HG03060 (cell line): ENCODE measurements at regions not wholly inside any gene's neighbourhood (a gene's known extent, or its start where the extent isn't known, plus 50 kb on each side); places are given as distances from the start of the nearest gene placed in this dataset.

Source experiments
- ATAC-seq: cut with Tn5 transposase; IDR thresholded peaks from one replicate; pipeline ENCODE4 v1.9.1; 2021; ENCODE audit warnings: low read depth, moderate number of reproducible peaks; ENCODE audit not compliant: unreplicated experiment

DNA sequence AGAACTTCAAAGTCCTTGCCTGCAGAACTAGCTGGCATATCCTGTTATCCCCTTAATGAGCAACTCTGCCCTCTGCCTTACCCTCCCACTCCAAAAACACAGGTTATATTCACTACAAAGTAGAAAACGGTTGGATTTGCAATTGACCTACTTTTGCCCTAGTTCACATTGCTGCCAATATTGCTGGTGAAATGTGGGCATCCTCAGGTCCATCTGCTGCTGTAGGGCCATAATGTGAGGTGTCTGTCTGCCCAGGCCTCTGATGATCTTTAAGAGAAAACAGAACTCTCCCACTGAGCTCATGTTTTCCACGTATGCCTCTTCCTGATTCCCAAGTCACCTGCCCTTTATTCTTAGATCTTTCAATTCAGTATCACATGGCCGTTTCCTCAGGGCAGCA lies 294.0 kb upstream of the CDH20 start:
- ATAC-seq = no peak

DNA sequence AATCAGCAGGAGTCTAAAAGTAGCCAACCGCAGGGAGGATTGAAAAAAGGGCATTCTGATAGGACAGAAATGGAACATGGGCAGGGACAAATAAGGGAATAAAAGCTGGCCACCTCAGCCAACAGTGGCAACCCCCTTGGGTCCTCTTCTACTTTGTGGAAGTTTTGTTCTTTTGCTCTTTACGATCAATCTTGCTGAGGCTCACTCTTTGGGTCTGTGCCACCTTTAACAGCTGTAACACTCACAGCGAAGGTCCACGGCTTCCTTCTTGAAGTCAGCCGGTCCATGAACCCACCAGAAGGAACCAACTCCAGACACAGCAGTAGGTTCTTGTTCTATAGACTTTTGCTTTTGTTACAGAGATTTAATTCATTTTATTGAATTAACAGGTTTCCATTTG lies 285.4 kb upstream of the CDH20 start:
- no peak for ATAC-seq

DNA sequence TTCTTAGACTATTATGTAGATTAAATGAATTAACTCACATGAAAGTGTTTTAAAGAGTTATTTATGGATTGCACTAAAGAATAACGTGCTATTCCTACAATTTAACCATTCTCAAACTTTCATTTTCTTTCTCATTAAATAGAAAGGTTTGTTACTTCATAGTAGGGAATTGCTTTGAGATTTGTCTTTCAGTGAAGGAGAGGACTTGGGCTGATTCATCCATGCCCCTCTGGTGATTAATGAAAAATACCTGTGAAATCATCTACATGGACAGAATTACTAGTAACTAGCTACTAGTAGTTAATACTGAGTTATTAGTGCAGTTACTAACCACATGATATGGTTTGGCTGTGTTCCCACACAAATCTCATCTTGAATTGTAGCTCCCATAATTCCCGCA lies 275.8 kb upstream of the CDH20 start:
- ATAC-seq = no peak

DNA sequence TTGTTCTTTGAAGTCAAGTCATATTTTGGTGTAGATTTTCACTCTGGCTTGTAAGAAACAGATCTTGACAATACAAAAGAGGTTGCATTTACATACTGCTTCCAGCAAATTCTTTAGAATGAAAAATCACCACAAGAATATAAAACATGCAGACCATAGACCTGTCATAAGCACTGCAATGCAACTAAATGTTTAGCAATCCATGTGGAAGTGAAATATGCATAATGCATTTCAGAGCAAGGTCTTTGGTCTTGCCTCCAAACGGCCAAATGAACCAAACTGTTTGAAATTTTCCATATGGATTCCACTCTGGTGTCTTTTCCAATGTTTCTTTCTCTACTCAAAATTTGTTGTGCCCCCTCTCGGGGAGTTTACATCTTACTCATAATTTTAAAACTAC lies 271.0 kb upstream of the CDH20 start:
- ATAC-seq = no peak

DNA sequence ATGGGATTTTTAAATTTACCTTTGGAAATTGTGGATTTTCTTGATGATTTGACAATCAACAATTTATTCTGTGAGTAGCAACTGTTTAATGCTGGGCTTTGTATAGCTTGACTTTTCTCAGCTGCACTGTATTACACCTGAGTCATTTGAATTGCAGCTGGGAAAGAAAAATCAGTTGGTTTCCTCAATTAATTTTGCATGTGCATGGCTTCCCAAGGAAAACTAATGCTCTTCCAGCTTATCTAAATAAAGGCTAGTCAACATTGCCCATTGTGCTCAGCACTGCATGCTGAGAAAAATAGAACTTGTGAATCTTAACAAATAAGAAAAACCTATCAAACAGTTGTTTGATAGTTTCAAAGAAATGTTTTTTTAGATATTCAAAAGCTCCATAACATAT lies 268.3 kb upstream of the CDH20 start:
- ATAC-seq = no peak

DNA sequence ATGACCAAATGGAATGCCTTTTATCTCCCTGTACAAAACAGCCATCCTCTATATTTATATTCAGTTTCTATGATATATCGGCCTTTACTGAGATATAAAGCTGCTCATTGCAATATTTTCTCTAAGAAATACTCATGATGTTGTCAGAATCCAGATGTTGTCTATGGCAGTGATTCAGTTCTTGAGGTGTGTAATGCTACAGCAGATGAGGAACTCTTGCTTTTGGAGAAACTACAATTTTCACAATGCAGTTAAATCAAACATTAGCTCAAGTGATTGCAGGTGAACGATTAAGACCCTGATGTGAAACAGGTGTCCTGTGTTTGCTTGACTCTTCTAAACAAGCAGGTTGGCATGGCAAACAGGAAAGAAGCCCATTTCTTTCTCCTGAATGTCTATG lies 256.2 kb upstream of the CDH20 start:
- no peak for ATAC-seq

DNA sequence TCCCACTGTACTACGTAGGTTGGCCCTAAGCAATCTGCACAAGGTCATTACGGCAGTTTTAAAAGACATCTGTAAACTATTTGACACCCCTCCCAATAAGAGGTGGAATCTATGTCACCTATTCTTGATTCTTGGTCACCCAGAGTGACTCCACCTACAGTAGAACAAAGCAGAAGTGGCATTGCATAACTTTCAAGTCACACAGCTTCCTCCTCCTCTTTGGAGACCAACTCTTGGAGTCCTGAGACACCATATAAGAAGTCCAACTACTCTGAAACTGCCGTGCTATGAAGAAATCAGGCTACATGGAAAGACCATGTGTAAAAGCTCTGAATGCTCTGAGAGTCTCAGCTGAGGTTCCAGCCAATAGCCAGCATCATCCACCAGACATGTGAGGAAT lies 253.5 kb upstream of the CDH20 start:
- no peak for ATAC-seq

DNA sequence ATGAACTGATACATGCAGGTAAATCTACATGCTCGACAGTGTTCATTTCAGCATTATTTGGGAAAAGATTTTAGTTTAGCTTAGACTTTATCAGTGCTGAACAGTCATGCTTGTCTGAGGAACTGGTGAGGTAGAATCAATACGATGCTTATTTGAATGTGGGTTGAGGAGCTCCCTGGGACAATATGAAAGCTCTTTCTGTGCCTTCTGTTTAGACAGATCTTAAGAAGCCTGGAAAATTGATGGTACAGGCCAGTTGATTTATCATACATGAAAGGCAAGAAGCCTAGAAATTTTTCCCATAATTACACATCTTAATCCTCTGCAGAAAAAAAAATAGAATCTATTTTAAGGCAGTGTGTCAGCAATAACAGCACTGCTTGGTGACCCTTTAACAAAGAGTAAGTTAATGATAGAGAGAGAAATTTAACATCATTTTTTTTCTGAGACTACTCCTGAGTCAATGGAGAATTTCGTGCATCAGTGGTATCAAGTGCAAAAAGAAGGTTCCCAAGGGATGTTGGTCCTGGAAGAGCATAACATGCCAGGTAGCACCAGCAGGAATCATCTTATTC lies 252.2 kb upstream of the CDH20 start:
- no peak for ATAC-seq

DNA sequence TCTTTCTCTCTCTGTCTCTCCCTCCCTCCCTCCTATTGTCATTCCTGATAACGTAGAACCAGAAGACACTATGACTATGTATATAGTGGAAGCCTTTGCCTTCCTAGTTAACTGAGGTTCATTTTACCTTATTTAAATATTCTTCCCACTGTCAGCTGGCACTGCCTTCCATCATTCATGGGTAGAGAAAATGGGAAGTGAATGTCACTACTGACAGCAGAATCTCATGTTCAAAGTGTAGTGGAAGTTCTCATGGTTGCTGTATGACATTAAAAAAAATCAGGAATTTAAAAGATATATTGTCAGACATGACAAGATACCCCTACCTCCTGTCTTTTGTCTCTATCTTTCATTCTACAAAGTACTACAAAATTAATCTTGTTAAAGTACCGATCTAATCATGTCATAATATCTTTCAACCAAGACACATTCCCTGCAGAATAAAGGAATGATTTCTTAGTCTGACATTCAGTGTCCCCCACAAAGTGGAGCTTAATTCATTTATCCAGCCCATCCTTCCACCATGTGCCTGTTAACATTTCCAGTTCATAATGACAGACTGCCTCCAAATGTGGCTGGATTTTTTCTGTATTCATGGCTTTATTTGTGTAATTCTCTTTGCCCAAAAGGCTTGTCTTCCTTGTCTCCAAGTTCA lies 250.1 kb upstream of the CDH20 start:
- no peak for ATAC-seq

DNA sequence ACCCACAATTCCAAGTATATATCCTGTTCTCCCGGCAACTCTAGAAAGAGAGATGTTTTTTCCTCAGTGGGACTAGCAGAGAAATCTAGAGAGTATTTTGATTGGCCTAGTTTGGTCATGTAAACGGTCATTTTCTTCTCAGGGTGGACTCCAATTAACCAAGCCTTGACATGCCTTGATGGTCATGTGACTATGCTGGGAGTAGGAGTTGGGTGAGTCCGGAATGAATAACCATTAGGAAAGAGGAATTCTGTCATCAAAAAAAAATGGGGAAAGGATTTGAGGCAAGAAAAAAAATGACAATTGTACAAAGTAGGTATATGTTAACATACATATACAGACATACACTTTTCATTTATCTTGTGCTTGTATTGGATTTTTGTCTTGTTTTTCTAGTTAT lies 248.2 kb upstream of the CDH20 start:
- no peak for ATAC-seq

DNA sequence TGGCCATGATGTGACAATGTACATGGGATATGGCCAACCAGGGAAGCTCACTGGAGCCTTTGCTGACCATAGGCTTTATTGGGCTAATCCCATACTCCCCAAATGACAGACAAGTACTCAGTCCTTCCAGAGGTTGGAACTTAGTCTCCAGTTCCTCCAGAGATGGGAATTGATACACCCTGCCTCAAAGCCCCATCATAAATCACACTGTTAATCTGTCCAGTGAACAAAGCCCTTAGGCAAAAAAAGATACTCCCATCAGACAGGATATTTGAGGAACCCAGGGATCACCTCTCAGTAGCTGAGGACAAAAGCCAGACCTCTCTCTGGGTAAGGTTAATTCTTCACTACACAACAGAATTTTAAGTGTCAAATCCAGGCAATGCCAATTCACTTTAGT lies 247.5 kb upstream of the CDH20 start:
- no peak for ATAC-seq

DNA sequence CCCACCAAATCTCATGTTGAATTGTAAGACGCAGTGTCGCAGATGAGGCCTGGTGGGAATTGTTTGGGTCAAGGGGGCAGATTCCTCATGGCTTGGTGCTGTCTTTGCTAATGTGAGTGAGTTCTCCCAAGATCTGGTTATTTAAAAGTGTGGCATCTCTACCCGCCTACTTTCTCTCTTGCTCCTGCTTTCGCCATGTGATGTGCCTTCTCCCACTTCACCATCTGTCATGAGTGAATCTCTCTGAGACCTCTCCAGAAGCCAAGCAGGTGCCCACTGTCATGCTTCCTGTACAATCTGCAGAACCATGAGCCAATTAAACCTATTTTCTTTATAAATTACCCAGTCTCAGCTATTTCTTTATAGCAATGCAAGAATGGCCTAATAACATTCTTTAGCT lies 246.6 kb upstream of the CDH20 start:
- no peak for ATAC-seq

DNA sequence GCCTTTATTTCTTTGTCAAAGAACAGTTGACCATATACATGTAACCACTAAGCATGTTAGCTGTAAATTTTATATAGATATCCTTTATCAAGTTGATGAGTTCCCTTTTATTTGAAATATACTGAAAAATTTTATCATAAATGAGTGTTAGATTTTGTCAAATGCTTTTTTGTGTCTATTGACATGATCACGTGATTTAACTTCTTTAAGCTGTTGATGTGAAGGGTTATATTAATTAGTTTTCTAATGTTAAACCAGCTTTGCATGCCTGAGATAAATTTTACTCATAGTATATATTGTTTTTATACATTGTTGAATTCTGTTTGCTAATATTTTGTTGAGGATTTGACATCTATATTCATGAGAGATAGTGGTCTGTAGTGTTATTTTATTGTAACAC lies 241.9 kb upstream of the CDH20 start:
- no peak for ATAC-seq

DNA sequence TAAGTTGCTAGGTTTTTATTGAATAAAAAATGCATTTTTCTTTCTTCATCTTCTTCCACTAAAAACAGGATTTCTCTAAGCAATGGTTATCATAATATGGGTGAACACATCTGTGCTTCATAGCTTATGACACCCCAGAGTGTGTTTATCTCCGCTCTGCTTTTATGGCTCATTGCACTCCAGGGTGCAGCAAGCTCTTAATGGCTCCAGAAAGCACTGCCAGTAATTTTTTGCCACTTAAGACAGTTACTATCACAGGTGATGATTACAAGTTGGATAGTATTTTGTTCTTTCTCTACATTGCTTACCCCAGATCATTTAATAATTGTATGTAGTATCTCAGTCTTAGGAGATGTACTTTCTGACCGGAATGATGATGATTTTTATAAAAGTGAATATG lies 239.3 kb upstream of the CDH20 start:
- ATAC-seq = no peak

DNA sequence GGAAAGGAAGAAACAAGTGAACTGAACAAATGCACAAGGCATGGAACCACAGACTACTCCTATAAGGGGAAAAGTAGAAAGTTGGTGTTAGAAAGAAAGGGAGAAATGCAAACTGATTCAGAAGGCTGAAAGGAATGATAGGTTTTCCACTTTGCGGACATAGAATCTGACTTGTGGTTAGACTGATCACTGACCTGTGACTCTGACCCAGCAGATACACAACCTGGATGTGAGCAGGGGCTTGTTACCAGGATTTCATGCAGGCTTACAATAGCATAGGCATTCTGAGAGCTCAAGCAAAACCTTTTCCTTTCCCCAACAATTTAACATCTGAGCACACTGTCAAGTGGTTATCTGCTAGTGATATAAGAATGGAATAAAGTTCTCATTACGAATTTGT lies 237.0 kb upstream of the CDH20 start:
- no peak for ATAC-seq

DNA sequence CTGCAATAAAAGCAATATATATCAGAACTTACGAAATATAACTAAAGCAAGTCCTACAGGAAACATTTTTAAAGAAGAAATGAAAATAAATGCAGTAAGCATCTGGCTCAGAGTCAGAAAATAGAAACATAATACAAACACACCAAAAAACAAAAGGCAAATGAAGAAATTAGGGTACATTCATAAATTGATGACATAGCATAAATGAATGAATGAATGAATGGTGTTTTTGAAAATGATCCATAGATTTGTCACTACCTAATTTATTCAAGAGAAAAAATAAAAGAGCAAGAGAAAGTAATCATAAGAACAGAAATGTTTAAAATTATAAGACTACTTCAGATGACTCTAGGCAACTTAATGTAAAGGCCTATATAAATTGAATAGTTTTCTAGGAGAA lies 226.1 kb upstream of the CDH20 start:
- no peak for ATAC-seq

DNA sequence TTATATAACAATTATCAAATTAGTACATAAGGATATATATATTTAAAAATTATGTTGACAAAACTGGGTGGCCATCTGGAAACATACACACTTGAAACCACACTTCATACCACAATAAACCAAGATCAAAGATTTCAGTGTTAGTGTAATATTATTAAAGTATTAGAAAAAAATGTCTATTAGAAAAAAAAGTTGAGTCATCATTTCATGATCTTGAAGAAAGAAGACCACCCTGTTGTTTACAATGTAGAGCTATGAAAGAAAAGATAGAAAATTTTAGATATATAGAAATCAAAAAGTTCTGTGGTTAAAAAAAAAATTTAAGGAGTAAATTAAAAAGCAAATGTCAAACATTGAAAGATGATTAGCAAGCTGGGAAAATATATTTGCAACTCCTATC lies 224.5 kb upstream of the CDH20 start:
- ATAC-seq = no peak

DNA sequence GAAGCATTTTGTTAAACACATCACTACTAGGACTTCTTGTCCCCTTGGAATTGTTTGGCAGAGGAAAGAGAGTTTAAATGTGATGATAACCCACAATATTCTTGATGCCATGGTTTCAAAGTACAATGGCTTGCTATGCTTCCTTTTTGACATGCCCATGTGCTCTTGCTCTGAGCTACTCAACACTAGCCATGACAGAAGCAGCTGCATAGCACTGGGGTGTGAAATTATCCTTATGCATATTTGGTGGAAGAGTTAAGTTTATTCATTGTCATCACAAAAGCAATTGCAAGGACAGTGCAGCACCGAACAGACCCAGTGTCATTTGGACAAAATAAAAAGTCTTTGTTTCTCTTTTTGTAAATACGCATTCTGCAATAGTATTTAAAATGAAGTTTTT lies 209.9 kb upstream of the CDH20 start:
- no peak for ATAC-seq

DNA sequence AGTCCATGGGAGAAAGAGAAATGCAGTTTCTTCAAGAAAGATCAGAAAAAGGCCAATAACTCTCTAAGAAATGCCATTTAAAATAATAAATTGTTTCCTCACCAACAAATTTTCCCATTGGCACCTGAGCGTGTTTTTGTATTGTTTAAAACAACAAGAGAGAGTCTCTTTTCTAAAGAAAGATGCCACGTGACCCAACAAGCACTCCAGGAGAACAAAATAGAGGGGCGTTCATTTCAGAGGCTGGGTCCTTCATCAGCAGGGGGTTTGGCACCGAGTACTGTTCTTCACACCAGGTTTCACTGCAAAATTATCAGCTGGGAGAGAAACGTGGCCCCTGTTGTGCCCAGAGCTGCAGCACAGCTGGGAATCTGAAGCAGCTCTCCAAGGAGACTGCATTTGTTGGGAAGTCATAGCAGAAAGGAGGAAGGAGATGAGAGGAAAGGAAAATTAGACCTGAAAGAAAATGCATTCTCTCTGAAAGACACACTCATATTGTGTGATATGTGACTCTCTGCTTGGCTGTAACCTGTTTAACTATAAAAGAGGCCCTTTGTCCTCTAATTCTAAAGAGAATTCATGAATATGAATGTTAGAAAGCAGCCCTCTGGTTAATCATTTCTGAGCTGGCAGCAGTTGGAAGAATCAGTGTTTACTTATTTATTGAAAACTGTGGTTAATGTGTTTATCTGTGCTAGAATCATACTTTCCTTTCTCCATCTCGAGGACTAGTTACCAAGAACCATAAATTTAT lies 205.3 kb upstream of the CDH20 start:
- no peak for ATAC-seq

DNA sequence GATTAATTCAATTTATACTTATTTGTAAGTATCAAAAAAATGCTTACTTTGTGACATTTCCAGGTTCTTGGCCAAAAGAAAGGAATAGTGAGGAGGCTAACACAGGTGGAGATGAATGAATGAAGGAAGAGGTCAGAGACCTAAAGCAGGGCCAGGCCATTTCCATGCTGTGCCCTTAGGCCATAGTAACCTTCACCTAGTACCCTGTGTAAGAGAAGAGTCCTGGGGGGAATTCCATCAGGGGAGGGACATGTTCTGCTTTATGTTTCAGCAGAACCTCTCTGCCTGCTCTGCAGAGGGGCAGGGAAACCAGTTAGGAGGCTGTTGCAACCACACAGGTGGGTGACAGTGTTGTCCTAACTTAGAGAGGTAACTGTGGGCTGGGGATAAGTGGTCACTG lies 204.2 kb upstream of the CDH20 start:
- ATAC-seq = no peak

DNA sequence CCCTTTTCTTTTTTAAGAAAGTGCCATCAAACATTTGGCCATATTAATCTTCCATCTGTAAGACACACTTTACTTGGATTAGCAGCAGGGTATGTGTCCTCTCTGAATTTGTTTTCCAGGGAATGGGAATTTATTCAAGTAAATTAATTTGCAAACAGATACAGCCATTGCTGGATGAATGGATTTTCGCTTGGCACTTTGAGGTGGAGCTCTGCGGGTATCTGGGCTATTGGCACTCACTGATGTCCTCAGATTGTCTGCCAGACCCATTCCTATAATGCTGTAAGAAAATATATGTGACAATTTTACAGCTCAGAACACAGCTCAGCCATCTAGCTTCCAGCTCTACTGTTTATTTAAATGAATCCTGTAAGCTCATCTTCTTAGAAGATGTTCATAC lies 201.2 kb upstream of the CDH20 start:
- ATAC-seq = no peak

DNA sequence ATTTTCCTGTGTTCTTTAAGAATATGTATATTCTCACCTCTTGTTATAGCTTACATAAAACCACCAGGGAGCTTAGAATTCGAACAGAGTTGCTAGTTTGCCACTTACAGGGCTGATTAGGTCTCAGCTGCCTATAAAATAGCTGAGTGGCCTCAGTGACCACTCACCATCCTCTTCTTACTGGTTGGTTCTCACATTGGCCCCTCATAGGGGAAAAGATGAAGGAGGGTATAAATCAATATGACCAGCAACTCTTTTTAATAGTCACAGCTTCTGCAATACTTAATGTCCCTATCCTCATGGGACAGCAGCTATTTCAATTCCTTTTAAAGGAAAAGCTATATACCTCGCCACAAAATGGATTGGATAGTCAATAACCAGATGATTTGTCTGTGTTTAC lies 199.4 kb upstream of the CDH20 start:
- no peak for ATAC-seq
